Stomach (tissue), 8 donors: ENCODE measurements at regions not wholly inside any gene's neighbourhood (a gene's known extent, or its start where the extent isn't known, plus 50 kb on each side); places are given as distances from the start of the nearest gene placed in this dataset.

Source experiments
- DNase-seq, 2 donors: peaks; one replicate each; pipeline versions ENCODE4 v3.0.0 to v3.0.0-alpha.2; 2013 to 2019
- H3K27ac ChIP-seq, 5 donors: fragments of 200-600 bp in 4 of 5; sonication (generic) in 4 of 5; one replicate each; pipeline ENCODE4 v1.5.1; 2013 to 2019; ENCODE audit warnings: mild to moderate bottlenecking in 1 of 5, moderate library complexity in 1 of 5
- H3K27me3 ChIP-seq, 3 donors: fragments of 200-600 bp; sonication (generic); one replicate each; pipeline ENCODE4 v1.5.1; 2017 to 2019; ENCODE audit warnings: mixed run types in 1 of 3
- H3K36me3 ChIP-seq, 4 donors: fragments of 200-600 bp; sonication (generic); 1 replicate in 3 of 4; 2 replicates in 1 of 4; pipeline ENCODE4 v1.5.1; 2016 to 2019
- H3K4me1 ChIP-seq, 4 donors: fragments of 200-600 bp; sonication (generic); one replicate each; pipeline ENCODE4 v1.5.1; 2016 to 2019
- H3K4me3 ChIP-seq, 4 donors: fragments of 200-600 bp; sonication (generic) in 3 of 4; one replicate each; pipeline ENCODE4 v1.5.1; 2016 to 2019; ENCODE audit warnings: mild to moderate bottlenecking in 1 of 4
- H3K9me3 ChIP-seq, 4 donors: fragments of 200-600 bp; sonication (generic); one replicate each; pipeline ENCODE4 v1.5.1; 2016 to 2019
- EP300 ChIP-seq: sonication (generic); formaldehyde crosslinking; IDR thresholded peaks from one replicate; pipeline ENCODE4 v1.6.1; 2017; ENCODE audit warnings: antibody characterized with exemption
- POLR2A ChIP-seq, 4 donors: fragments of 450-650 bp; IDR thresholded peaks; one replicate each; pipeline ENCODE4 v1.6.1; 2016; ENCODE audit warnings: antibody characterized with exemption in 4 of 4, control low read depth in 2 of 4, mild to moderate bottlenecking in 1 of 4, moderate library complexity in 1 of 4
- POLR2AphosphoS5 ChIP-seq, 3 donors: sonication (generic); formaldehyde crosslinking; IDR thresholded peaks; one replicate each; pipeline ENCODE4 v1.6.1; 2016; ENCODE audit warnings: antibody characterized with exemption in 3 of 3
- WGBS, 5 donors: extraction: QIAGEN DNeasy Blood & Tissue Kit in 3 of 5; methylation state at CpG; one replicate each; pipeline versions ENCODE4 v1.1.5 to v1.1.7; 2013 to 2018; 5-methylcytosine and 5-hydroxymethylcytosine counted together
- intact Hi-C: fragments of 100-400 bp; cut with DNase I; formaldehyde crosslinking; loops from one replicate; pipeline ENCODE4 v1.15.1; 2023; ENCODE audit warnings: low total_unique reads
- TF ChIP-seq, protein P1 (sequence below), 7 experiments: fragments of 450-650 bp in 4 of 7; fragments of 200-600 bp in 3 of 7; sonication (generic) in 3 of 7; IDR thresholded peaks; one replicate each; pipeline ENCODE4 v1.5.1; 2016 to 2019; ENCODE audit warnings: antibody characterized with exemption in 7 of 7, control low read depth in 2 of 7, mild to moderate bottlenecking in 1 of 7
- donor health status: healthy with polysubstance abuse.
- donor health status: Bipolar disorder and iron deficiency.
- donor health status: healthy.

DNA sequence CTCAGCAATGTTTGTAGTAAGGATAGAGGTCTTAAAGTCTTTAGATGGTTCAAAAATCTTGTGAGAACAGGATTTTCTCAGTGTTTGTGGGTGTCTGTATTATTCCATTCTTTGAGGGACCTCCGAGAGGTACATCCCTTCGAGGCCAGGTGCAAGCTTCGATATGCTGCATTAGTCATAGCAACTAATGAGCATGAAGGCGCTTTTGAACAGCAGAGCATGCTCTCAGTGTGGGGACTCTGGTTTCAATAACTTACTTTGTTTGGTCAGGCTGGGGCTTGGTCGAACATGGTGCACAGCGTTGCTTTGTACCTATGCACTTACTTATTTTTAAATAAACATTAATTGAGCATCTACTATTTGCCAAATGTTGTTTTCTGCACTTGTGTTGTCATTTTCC is 297.9 kb downstream of the CLIC5 start:
- H3K36me3 ChIP-seq = no peaks in the 10 kb centered on the region
- intact Hi-C loops = loop anchor here (10.0 kb wide), 3 partner anchors 633 to 1243 kb away; no protein-coding TSS in a partner anchor
- H3K27ac ChIP-seq = no peak overlapping the region
- no peak overlapping the region for H3K4me3 ChIP-seq
- no peaks in the 10 kb centered on the region for H3K27me3 ChIP-seq
- TF ChIP-seq POLR2A (IDR thresholded peaks at IDR 0.05) = no peak
- TF ChIP-seq EP300 = no peak
- TF ChIP-seq POLR2AphosphoS5 (IDR thresholded peaks at IDR 0.05) = no peak
- TF ChIP-seq, protein P1, sequence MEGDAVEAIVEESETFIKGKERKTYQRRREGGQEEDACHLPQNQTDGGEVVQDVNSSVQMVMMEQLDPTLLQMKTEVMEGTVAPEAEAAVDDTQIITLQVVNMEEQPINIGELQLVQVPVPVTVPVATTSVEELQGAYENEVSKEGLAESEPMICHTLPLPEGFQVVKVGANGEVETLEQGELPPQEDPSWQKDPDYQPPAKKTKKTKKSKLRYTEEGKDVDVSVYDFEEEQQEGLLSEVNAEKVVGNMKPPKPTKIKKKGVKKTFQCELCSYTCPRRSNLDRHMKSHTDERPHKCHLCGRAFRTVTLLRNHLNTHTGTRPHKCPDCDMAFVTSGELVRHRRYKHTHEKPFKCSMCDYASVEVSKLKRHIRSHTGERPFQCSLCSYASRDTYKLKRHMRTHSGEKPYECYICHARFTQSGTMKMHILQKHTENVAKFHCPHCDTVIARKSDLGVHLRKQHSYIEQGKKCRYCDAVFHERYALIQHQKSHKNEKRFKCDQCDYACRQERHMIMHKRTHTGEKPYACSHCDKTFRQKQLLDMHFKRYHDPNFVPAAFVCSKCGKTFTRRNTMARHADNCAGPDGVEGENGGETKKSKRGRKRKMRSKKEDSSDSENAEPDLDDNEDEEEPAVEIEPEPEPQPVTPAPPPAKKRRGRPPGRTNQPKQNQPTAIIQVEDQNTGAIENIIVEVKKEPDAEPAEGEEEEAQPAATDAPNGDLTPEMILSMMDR (IDR thresholded peaks at IDR 0.05) = no peak
- peaks cover 0 to 12% (median 4%) of the 10 kb centered on the region in 4 donors for H3K4me1 ChIP-seq
- DNase-seq = no peak
- WGBS, 5 donors = 86 to 92% (median 88%) methylated on average over 6 of the region's 6 CpGs
- H3K9me3 ChIP-seq = no peaks in the 10 kb centered on the region

DNA sequence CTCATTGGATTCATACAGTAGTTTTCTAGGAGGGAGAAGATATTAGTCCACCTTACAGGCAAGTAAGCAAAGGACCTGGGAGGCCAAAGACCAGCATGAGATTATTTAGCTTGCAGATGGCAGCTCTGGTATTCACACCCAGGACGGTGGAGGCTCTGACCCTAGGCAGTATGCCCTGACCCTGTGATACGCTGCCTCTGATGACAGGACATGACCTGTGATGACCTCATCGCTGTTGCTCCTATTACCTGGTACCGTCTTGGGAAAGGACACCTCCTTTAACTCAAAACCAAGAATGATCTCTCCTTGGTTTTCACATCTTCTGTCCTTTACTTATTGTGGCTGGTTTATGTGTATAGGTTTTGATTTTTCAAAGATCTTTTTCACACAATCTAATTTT is 298.6 kb downstream of the CLIC5 start:
- Histone ChIP-seq H3K4me3 (no peak overlapping the region), H3K27me3 (no peaks in the 10 kb centered on the region), H3K36me3 (no peaks in the 10 kb centered on the region), H3K27ac (no peak overlapping the region), H3K9me3 (no peaks in the 10 kb centered on the region), H3K4me1 (peaks cover 0 to 12% (median 4%) of the 10 kb centered on the region in 4 donors)
- intact Hi-C loops = loop anchor here (10.0 kb wide), 3 partner anchors 632 to 1242 kb away; no protein-coding TSS in a partner anchor
- no peak for DNase-seq
- WGBS, 5 donors = 73 to 86% (median 85%) methylated on average over 4 of the region's 4 CpGs
- TF ChIP-seq POLR2AphosphoS5 (IDR thresholded peaks at IDR 0.05) (no peak), EP300 (no peak), POLR2A (IDR thresholded peaks at IDR 0.05) (no peak)
- TF ChIP-seq, protein P1 (IDR thresholded peaks at IDR 0.05) = no peak

DNA sequence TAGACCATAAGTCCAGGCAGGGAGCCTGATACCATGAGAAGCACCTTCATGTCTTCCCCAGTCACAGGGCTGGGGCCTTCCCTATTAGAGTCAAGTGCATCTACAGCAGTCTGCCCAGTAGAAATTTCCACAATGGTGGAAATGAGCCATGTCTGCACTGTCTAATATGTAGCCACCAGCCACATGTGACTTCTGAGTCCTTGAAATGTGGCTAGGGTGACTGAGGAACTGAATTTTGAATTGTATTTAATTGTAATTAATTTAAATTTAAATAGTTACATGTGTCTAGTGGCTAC is 300.2 kb downstream of the CLIC5 start:
- TF ChIP-seq POLR2AphosphoS5 (IDR thresholded peaks at IDR 0.05) (no peak), POLR2A (IDR thresholded peaks at IDR 0.05) (no peak), EP300 (no peak)
- TF ChIP-seq, protein P1 (IDR thresholded peaks at IDR 0.05) = no peak
- H3K4me3 ChIP-seq = no peak overlapping the region
- DNase-seq = no peak
- H3K27ac ChIP-seq = no peak overlapping the region
- H3K27me3 ChIP-seq = no peaks in the 10 kb centered on the region
- peaks cover 0 to 12% (median 4%) of the 10 kb centered on the region in 4 donors for H3K4me1 ChIP-seq
- H3K36me3 ChIP-seq = no peaks in the 10 kb centered on the region
- H3K9me3 ChIP-seq = no peaks in the 10 kb centered on the region
- intact Hi-C loops = loop anchor here (10.0 kb wide), 3 partner anchors 631 to 1241 kb away; no protein-coding TSS in a partner anchor

DNA sequence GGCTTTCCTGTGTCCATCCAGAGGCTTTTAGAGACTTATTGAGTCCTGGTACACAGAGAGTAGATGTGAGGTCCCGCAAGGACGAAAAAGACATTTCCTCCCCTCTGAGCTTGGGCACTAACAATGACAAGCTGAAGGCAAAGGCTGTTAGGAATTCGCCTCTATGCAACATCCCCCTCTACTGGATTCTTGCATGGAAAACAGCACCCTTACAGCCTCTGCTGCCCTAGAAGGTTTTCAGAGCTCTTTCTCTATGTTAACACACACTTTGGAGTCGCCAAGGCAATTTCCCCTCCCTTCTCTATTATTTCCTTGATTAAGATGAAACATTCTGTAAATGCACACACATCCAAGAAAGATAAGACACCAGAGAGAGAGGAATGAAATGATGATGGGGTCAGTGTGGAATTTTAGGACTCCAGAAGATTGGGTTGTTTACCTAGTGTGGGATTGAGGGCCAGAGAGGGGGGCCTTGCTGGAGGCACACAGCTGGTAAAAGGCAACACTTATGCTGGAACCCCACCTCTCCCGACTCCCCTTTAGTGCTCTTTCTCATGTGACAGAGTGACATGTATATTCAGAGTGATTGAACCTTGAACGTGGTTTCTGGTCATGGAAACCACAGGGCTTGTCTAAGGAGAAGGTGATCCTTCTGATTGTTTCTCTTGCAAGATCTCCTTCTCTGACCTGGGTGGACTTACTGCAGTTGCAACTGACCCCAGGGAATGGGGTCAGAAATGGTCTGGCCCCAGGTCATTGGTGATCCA is 300.7 kb downstream of the CLIC5 start:
- Histone ChIP-seq H3K4me1 (peaks cover 0 to 15% (median 4%) of the 10 kb centered on the region in 4 donors), H3K27ac (no peak overlapping the region), H3K36me3 (no peaks in the 10 kb centered on the region), H3K27me3 (no peaks in the 10 kb centered on the region), H3K4me3 (no peak overlapping the region), H3K9me3 (no peaks in the 10 kb centered on the region)
- intact Hi-C loops = loop anchor here (10.0 kb wide), 3 partner anchors 630 to 1240 kb away; no protein-coding TSS in a partner anchor
- DNase-seq = peak; percentile 42 to 93
- 9 to 16% (median 15%) methylated on average over 6 of the region's 6 CpGs for WGBS, 5 donors
- TF ChIP-seq POLR2A (IDR thresholded peaks at IDR 0.05) = no peak
- TF ChIP-seq, protein P1 (IDR thresholded peaks at IDR 0.05) = peak in 5 of 7 experiments; percentile 68 to 85 (median 74)
- no peak for TF ChIP-seq EP300
- peak in 1 of 3 donors; percentile 77 for TF ChIP-seq POLR2AphosphoS5 (IDR thresholded peaks at IDR 0.05)
